NCI-H2196 treated with DMSO at 0.1 percent for 48 hours (cell line): ENCODE measurements at regions not wholly inside any gene's neighbourhood (a gene's known extent, or its start where the extent isn't known, plus 50 kb on each side); places are given as distances from the start of the nearest gene placed in this dataset.
A peak's percentile ranks its signal among the peaks of the same experiment; 100 is the strongest.

Experiments
- DNase-seq: peaks from one replicate; lab custom pipeline; 2025; ENCODE audit not compliant: unreplicated experiment; lab: John Stamatoyannopoulos, UW

- DNase-seq = no peak
These were observed 76.0 kb downstream of the FAM124B start for GRCh38 chr2:224325941-224326340.

DNA sequence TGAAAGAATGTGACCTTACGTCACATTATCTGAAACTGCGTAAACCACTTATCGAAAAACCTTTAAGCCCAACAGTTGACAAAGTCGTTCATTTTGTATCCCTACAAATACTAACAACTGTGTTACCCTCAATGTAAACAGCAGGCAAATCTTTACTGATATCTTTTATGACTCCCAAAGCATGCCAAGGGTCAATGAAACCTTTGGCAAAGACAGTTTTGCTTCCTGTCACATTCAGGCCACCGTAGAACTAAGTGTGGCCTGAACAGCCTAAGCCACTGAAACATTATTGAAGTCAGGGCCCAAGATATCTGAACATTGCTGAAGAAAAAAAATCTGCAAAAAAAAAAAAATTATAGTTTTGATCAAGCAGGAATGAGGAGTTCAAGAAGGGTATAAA is 77.3 kb downstream of the FAM124B start:
- no peak for DNase-seq

DNA sequence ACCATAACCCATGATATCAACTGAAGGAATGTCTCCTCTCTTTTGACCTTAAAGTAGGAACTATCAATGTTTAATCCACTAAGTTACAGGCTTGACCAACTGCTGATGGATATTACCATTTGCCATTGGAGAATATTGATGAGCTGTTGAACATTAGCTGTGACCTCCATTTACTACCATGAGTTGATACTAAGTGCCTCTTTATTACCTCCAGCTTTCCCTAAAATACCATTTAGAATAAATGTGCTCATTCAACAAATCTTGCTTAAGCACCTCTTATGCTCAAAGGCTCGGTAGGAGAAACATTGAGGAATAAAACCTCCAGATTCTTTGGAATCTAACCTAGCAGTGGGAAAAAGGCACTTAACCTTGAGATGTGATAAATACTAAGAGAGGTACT is 81.2 kb downstream of the FAM124B start:
- DNase-seq = no peak

DNA sequence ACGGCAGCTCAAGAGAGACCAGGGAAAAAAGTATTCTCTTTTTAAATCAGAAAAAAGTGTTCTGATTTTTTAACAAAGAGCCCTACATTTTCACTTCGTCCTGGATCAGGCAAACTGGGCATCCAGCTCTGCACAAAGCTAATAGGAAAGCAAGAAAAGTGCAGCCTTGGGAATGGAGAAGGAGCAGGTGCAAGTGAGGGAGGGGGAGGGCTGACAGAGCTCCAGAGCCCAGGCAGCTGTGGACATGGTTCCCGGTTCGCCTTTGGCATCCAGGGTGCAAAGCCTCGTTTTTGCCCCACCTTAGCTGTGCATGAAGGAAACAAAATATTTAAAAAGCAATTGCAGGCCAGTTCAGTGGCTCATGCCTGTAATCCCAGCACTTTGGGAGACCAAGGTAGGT is 82.2 kb downstream of the FAM124B start:
- DNase-seq = no peak

DNA sequence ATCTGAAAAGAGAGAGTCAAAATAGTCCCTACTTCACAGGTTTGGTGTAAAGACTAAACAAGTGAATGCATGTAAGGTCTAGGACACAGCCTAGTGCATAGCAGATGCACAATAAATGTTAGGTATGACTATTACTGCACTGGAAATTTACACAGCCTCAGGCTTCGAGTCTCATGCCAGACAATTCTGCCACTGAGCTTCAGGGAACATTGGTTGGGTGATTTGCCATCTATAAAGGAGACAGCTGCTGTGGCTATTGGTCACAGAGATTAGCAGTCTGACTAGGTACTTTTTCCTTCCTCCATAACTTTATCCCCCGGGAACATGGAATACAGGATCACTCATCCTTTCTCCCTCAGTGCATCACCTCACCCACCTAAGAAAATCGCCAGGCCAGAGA is 89.2 kb downstream of the FAM124B start:
- no peak for DNase-seq

DNA sequence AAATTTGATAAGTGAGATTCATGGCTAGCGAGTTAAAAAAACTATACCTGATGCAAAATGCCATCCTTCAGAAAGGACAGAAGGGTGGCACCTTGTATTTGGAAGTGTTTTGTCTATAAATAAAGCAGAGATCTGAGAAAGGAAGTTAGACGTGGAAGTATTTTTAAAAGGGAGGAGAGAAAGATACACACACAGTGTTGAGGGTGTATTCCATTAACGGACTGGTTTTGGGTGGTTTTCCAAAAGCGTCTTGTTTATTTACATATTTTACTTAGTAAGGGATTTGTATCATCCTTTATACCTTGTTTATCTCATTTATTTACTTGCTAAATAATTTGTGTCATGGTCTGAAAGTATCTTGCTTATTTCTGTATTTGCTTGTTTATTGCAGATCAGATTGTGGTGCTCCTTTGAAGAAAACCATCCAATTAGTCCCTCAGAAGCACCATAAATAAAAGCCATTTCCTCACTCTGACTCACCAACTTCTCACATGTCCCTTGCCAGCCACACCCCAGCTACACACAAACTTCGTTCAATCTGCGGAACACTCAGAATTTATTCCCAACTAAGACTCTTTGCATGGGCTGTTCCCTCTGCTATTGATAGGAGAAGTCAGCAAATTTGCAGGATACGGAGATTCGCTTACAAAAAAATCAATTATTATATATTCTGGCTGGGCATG is 90.8 kb downstream of the FAM124B start:
- no peak for DNase-seq

DNA sequence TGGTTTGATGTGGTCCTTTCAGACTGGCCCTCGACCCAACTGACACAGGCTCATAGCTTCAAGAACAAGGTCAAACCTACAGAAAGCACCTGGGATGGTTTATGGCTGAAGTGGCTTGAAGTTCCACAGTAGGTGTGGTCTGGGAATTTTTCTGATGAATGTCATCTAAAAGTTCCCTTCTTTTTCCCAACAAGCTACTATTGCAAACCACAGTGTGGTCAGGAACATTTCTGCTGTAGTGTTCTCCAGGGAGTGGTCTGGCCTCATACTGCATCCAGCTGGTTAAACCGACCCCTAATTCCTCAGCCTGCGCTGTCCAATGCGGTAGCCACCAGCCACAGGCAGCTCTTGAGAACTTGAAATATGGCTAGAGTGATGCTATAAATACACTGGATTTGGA is 92.7 kb downstream of the FAM124B start:
- no peak for DNase-seq

- DNase-seq = no peak
These were observed 93.5 kb downstream of the FAM124B start for GRCh38 chr2:224308272-224308911.

DNA sequence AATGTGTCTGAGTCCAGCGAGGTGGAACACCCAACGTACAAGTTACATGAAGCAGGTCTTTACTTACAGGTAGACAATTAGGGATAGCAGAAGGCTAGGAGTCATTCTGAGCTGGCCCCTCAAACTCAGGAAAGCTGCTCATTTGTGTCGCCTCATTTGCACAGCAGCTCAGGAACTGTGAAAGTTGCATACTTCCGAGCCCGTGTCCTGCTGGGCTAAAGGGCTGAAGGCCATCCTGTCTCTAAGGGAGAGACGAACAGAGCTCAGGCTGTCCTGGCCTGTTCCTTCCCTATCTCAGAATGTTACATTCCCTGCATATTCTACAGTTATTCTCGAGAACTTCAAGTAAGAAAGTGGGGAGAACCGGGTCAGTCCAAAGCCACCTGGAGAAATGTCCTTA is 99.0 kb downstream of the FAM124B start:
- DNase-seq = no peak

DNA sequence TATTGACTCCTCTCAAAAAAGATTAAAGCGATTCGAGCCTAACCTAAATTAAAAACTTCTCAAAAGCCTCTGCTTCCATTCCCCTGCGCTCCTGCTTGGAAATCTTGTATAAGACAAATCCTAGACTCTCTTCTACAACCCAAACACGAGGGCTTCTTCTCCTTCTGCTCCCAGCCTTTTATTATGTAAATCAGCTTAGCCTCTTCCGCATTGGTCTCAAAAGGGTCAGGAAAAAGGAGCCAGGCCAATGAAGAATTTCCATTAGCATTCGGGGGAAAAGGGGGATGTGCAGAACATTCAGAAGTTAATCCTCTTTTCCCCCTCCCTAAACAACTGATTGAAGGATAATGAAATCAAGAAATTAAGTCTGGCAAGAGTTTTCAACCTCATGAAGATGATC is 107.9 kb downstream of the FAM124B start:
- no peak for DNase-seq

- DNase-seq = no peak
These were observed 114.4 kb downstream of the FAM124B start for GRCh38 chr2:224287531-224287930.

DNA sequence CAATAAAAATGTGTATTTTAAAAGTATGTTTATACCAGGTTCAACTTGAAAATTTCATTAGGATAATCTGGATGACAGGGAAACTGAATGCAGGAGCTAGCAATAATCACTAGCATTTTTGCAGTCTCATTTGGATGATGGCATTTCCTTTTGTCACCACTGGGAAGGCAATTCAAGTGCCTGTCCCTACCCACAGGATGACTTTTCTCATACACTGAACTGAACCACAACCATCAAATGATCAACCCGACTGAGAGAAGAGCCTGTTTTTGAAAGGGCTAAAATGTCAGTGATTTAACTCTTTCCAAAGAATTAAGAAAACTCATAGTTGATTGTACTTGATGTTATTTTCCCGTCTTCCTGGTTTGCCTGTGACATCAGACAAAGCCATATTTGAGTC is 115.0 kb downstream of the FAM124B start:
- DNase-seq = no peak

DNA sequence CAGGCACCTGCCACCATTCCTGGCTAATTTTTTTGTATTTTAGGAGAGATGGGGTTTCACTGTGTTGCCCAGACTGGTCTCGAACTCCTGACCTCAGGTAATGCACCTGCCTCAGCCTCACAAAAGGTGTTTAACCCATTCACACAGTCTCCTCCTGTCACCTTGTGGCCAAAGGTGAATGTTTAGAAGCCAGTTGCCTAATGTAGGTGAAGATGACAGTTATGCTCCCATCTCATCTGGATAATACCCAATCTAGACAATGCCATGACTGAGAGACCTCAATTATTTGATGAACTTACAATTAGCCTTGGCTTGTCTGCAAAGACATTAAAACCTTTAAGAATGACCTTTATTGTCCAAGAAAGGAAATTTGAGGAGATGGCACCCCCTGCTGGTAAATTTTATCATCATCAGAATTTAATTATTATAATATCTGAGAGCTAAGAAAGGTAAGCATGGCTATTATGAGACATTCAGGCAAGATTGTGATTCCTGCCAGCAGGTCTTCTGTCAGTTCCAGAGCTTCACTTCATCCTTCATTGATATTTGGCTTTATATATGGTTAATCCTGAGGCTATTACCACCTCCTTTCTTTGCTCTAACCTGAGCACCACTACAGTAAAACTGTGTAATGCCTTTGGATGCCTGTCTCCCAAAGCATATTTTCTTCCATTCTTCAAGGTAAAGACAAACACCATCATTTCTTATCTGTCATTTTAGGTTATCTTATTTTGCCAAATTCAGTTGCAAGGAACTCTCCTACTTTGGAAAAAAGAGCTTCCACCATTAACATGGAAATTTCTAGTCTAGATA is 117.6 kb downstream of the FAM124B start:
- peak; percentile 6 for DNase-seq

DNA sequence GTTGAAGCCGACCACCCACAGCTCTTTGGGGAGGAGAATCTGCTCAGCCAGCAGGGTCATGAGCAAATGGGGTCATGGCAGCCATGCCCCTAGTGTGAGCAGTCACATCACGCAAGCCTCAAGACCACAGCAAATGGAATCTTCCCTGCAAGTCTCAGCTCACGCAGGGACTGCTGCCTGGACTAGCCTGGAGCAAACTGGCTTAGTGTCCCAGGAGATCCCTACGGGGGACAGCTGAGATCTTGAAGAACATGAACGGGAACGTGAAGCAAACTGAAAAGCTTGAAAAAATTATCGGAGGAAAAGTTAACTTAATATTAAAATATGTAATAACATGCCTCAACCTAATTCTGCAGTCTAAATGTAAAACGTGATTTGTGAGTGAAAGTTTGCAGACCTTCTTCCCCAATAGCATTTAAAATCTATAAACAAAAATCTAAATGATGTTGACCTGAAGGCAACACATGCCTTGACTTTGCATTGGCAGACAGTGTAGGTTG is 118.4 kb downstream of the FAM124B start:
- no peak for DNase-seq

DNA sequence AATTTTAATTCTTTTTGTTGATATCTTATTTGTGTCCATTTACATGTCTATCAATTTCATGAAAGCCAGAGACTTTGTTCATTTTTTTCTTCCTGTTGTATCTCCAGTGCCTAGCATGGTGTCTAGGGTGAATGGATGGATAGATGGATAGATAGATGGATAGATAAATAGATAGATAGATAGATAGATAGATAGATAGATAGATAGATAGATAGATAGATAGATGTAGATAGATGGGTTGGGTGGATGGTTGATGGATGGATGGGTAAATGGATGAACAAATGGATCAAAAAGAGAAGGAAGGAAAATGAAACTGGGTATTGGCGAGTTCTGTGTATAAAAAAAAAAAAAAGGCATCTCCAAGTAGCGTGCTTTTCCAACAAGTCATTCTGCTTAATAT is 120.5 kb downstream of the FAM124B start:
- no peak for DNase-seq

- no peak for DNase-seq
These were observed 123.4 kb downstream of the FAM124B start for GRCh38 chr2:224278531-224278930.

- DNase-seq = no peak
These were observed 125.7 kb downstream of the FAM124B start for GRCh38 chr2:224276251-224276650.

GRCh38 chr2:224272237-224272910 is 129.5 kb downstream of the FAM124B start:
- no peak for DNase-seq

- no peak for DNase-seq
These were observed 130.2 kb downstream of the FAM124B start for GRCh38 chr2:224271617-224272236.

DNA sequence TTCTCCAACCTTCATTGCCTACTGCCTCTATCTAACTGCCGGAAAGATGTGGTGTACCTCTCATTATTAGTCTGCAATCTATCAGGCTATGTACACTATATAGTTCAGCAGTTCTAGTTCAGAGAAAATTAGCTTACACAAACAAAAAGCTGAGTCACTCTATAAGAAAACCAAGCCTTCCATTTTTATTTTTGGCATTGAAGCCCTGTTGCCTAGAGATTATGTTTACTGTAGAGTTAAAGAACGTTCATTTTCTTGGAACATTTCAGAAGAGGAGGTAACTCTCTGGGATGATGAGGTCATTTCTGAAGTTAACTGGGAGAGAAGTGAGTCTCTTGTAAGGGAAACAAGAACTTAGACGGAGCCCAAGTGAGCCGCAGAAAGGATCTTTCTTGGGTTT is 133.5 kb downstream of the FAM124B start:
- peak; percentile 1 for DNase-seq

DNA sequence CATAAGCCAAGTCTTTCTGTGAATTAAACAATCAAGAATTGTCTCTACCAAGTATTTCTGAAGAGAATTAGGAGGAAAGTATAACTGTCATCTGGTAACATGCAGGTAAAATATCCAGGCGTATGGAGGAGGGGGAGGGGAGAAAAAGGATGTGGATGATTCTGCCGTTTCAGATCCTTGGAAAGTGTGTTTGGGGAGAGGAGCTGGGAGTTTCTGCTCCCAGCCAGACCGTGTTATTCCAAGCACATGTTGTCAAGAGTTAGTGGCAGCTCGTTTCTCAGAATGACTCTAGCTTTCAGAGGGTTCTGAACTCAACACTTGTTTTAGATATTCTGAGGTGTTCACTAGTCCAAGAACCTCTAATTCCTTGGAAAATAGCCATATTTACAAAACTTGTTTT is 137.6 kb downstream of the FAM124B start:
- no peak for DNase-seq
